A673 (cell line): ENCODE measurements at regions not wholly inside any gene's neighbourhood (a gene's known extent, or its start where the extent isn't known, plus 50 kb on each side); places are given as distances from the start of the nearest gene placed in this dataset.

Experiments used
- BruUV-seq: library from RNA; stranded (reverse); fragments of 400-500 nt; replicated peaks from 2 replicates; lab custom pipeline; 2021; lab: Mats Ljungman, UMichigan
- CTCF ChIA-PET: fragments of 300-600 bp; sonication (Branson Sonifier 250); formaldehyde crosslinking; loops from one replicate; lab custom pipeline; 2022; ENCODE audit warnings: antibody characterized with exemption; lab: Charles Lee
- POLR2A ChIA-PET: fragments of 300-600 bp; sonication (Branson Sonifier 250); formaldehyde crosslinking; loops from one replicate; lab custom pipeline; 2022; ENCODE audit warnings: antibody characterized with exemption; ENCODE audit not compliant: low non-redundant PET; lab: Charles Lee
- DNase-seq: peaks from one replicate; pipeline ENCODE4 v3.0.0-alpha.2; 2015; ENCODE audit warnings: low spot score
- H3K27ac ChIP-seq: fragments of 200-600 bp; sonication (generic); 2 replicates; pipeline ENCODE4 v1.5.1; 2016; ENCODE audit warnings: mixed run types, low read depth, mild to moderate bottlenecking, mixed read lengths, antibody characterized with exemption, low read length; ENCODE audit not compliant: poor library complexity, severe bottlenecking
- H3K27me3 ChIP-seq: fragments of 200-600 bp; sonication (generic); replicated peaks from 2 replicates; pipeline ENCODE4 v1.6.1; 2017; ENCODE audit warnings: mixed run types, low read depth, mild to moderate bottlenecking, mixed read lengths, antibody characterized with exemption, low read length; ENCODE audit not compliant: insufficient read depth, poor library complexity
- H3K36me3 ChIP-seq: fragments of 200-600 bp; sonication (generic); 2 replicates; pipeline ENCODE4 v1.6.1; 2016; ENCODE audit warnings: mixed run types, mild to moderate bottlenecking, mixed read lengths, antibody characterized with exemption, low read length; ENCODE audit not compliant: insufficient read depth, poor library complexity, severe bottlenecking
- H3K4me1 ChIP-seq: fragments of 200-600 bp; sonication (generic); 2 replicates; pipeline ENCODE4 v1.6.1; 2017; ENCODE audit warnings: mixed run types, mild to moderate bottlenecking, mixed read lengths, antibody characterized with exemption, low read length; ENCODE audit not compliant: insufficient read depth, poor library complexity, severe bottlenecking
- H3K4me3 ChIP-seq: fragments of 200-600 bp; sonication (generic); 2 replicates; pipeline ENCODE4 v1.5.1; 2016; ENCODE audit warnings: low read depth, mixed run types, mild to moderate bottlenecking, mixed read lengths, low read length; ENCODE audit not compliant: poor library complexity, severe bottlenecking
- H3K9me3 ChIP-seq: fragments of 200-600 bp; sonication (generic); 2 replicates; pipeline ENCODE4 v1.6.1; 2016; ENCODE audit warnings: mixed run types, low read depth, mild to moderate bottlenecking, mixed read lengths, antibody characterized with exemption, low read length; ENCODE audit not compliant: poor library complexity, severe bottlenecking
- EZH2 ChIP-seq: fragments of 200-600 bp; sonication (generic); IDR thresholded peaks from 2 replicates; pipeline ENCODE4 v1.6.1; 2017; ENCODE audit warnings: borderline replicate concordance, low read depth, mild to moderate bottlenecking, mixed read lengths, antibody characterized with exemption, low read length; ENCODE audit not compliant: poor library complexity, severe bottlenecking
- intact Hi-C: fragments of 100-400 bp; cut with micrococcal nuclease; formaldehyde crosslinking; loops from one replicate; pipeline ENCODE4 v1.10.0; 2022; ENCODE audit not compliant: unreplicated experiment
- TF ChIP-seq, protein P1 (sequence below): fragments of 300-800, 200-600 bp; sonication (generic); conservative IDR thresholded peaks from 2 replicates; pipeline ENCODE4 v1.5.1; 2017; ENCODE audit warnings: low read depth, mild to moderate bottlenecking, antibody characterized with exemption, low read length, moderate library complexity, mixed read lengths

DNA sequence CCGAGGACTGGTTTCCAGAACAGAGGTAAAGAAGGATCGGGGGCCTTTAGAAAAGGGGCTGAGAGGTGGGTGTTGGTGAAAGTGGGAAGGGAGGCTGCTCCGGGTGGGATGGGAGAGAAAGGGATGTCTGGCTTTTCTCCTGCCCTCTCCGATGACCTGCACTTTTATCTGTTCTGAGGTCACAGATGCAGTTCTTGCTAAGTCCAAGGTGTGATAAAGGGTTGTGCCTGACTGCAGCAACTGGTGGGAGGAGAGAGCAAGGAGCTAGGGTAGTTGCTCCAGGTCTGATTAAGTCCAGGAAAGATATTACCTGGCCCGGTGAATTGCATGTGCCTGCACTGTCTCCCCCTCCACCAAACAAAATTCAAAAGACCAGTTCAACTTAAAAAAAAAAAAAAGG is 145.6 kb upstream of the SOX4 start:
- Histone ChIP-seq H3K27ac (no peak overlapping the region), H3K9me3 (no peaks in the 10 kb centered on the region), H3K4me3 (no peak overlapping the region), H3K36me3 (no peaks in the 10 kb centered on the region), H3K4me1 (no peaks in the 10 kb centered on the region), H3K27me3 (no peaks in the 10 kb centered on the region)
- CTCF ChIA-PET: no interaction called here
- no peak for DNase-seq
- no TSS peak for BruUV-seq
- no peak for TF ChIP-seq EZH2
- TF ChIP-seq, protein P1, sequence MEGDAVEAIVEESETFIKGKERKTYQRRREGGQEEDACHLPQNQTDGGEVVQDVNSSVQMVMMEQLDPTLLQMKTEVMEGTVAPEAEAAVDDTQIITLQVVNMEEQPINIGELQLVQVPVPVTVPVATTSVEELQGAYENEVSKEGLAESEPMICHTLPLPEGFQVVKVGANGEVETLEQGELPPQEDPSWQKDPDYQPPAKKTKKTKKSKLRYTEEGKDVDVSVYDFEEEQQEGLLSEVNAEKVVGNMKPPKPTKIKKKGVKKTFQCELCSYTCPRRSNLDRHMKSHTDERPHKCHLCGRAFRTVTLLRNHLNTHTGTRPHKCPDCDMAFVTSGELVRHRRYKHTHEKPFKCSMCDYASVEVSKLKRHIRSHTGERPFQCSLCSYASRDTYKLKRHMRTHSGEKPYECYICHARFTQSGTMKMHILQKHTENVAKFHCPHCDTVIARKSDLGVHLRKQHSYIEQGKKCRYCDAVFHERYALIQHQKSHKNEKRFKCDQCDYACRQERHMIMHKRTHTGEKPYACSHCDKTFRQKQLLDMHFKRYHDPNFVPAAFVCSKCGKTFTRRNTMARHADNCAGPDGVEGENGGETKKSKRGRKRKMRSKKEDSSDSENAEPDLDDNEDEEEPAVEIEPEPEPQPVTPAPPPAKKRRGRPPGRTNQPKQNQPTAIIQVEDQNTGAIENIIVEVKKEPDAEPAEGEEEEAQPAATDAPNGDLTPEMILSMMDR: no peak
- POLR2A ChIA-PET: no interaction called here
- intact Hi-C loops: no loop called here

DNA sequence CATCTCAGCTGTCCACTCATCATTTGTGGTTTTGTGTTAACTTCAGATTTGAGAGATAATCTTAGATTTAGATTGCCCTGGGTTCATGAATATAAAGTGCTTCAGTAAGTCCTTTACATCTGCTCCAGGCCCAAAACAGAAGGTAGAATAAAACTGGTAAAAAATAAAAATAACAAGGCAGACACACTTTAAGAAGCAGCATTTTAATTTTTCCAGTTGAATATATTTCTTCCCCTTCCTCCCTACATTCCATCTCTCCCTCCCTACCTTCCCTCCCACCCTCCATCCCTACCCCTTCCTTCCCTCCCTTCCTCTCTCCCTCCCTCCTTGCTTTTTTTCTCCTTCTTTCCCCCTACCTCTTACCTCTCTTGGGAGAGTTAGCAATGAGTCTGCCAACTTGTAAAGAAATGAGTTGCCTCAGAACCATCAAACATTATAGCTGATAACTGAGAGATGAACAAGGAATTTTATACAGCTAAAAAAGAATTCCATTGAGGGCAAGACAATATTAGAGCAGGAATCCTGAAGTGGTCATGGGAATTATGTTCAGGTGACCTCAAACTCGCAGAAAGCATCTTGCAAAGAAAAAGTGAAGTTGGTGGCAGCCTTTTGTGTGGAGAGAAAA is 145.0 kb upstream of the SOX4 start:
- H3K4me1 ChIP-seq: no peaks in the 10 kb centered on the region
- ChIA-PET CTCF (no interaction called here), POLR2A (no interaction called here)

GRCh38 chr6:21450149-21450548 is 143.4 kb upstream of the SOX4 start:
- no peak overlapping the region for H3K27ac ChIP-seq
- H3K36me3 ChIP-seq: no peaks in the 10 kb centered on the region
- intact Hi-C loops: no loop called here
- ChIA-PET CTCF (interaction anchor here (0.6 kb wide), 1 partner anchor 575 kb away, joined by 10 read pairs; no protein-coding TSS in a partner anchor), POLR2A (no interaction called here)
- no peak overlapping the region for H3K4me3 ChIP-seq
- peaks cover under 1% of the 10 kb centered on the region for H3K4me1 ChIP-seq
- H3K27me3 ChIP-seq: no peaks in the 10 kb centered on the region
- BruUV-seq: no TSS peak
- no peaks in the 10 kb centered on the region for H3K9me3 ChIP-seq
- no peak for TF ChIP-seq EZH2
- TF ChIP-seq, protein P1: no peak
- DNase-seq: no peak

More for the DNA sequence above, 145.0 kb upstream of the SOX4 start:
- H3K27ac ChIP-seq: no peak overlapping the region
- no peak overlapping the region for H3K4me3 ChIP-seq
- DNase-seq: no peak
- no peaks in the 10 kb centered on the region for H3K9me3 ChIP-seq
- no TSS peak for BruUV-seq
- no peaks in the 10 kb centered on the region for H3K36me3 ChIP-seq
- TF ChIP-seq EZH2: no peak
- TF ChIP-seq, protein P1: no peak
- no peaks in the 10 kb centered on the region for H3K27me3 ChIP-seq
- intact Hi-C loops: no loop called here
